GM19438 (cell line): ENCODE measurements at regions not wholly inside any gene's neighbourhood (a gene's known extent, or its start where the extent isn't known, plus 50 kb on each side); places are given as distances from the start of the nearest gene placed in this dataset.

Experiments used
- ATAC-seq: cut with Tn5 transposase; IDR thresholded peaks from one replicate; pipeline ENCODE4 v1.9.1; 2021; ENCODE audit warnings: low read depth; ENCODE audit not compliant: unreplicated experiment

GRCh38 chr14:71684323-71684722 is 247.9 kb upstream of the RGS6 start:
- no peak for ATAC-seq

GRCh38 chr14:71686677-71687076 is 245.6 kb upstream of the RGS6 start:
- ATAC-seq: no peak

GRCh38 chr14:71687166-71687831 is 244.9 kb upstream of the RGS6 start:
- no peak for ATAC-seq

GRCh38 chr14:71688576-71688975 is 243.7 kb upstream of the RGS6 start:
- no peak for ATAC-seq

- no peak for ATAC-seq
Observed at GRCh38 chr14:71690478-71690877, 241.8 kb upstream of the RGS6 start.

GRCh38 chr14:71692496-71692895 is 239.7 kb upstream of the RGS6 start:
- ATAC-seq: no peak

GRCh38 chr14:71693381-71693780 is 238.8 kb upstream of the RGS6 start:
- no peak for ATAC-seq

GRCh38 chr14:71694591-71695530 is 237.4 kb upstream of the RGS6 start:
- ATAC-seq: no peak

GRCh38 chr14:71695611-71696350 is 236.4 kb upstream of the RGS6 start:
- no peak for ATAC-seq

GRCh38 chr14:71698027-71698426 is 234.2 kb upstream of the RGS6 start:
- no peak for ATAC-seq

- ATAC-seq: no peak
Observed at GRCh38 chr14:71698673-71699072, 233.6 kb upstream of the RGS6 start.

- no peak for ATAC-seq
Observed at GRCh38 chr14:71701990-71702389, 230.2 kb upstream of the RGS6 start.

GRCh38 chr14:71702786-71703185 is 229.4 kb upstream of the RGS6 start:
- no peak for ATAC-seq

- ATAC-seq: no peak
Observed at GRCh38 chr14:71703477-71703876, 228.8 kb upstream of the RGS6 start.

GRCh38 chr14:71704210-71704609 is 228.0 kb upstream of the RGS6 start:
- ATAC-seq: no peak

- ATAC-seq: no peak
Observed at GRCh38 chr14:71705460-71705859, 226.8 kb upstream of the RGS6 start.

GRCh38 chr14:71709076-71709475 is 223.2 kb upstream of the RGS6 start:
- ATAC-seq: no peak

- ATAC-seq: no peak
Observed at GRCh38 chr14:71709987-71710386, 222.2 kb upstream of the RGS6 start.

- ATAC-seq: no peak
Observed at GRCh38 chr14:71711125-71711524, 221.1 kb upstream of the RGS6 start.

GRCh38 chr14:71711619-71712018 is 220.6 kb upstream of the RGS6 start:
- no peak for ATAC-seq

GRCh38 chr14:71712478-71712877 is 219.8 kb upstream of the RGS6 start:
- no peak for ATAC-seq
